A673 (cell line): ENCODE measurements at regions not wholly inside any gene's neighbourhood (a gene's known extent, or its start where the extent isn't known, plus 50 kb on each side); places are given as distances from the start of the nearest gene placed in this dataset.

Source experiments
- BruUV-seq: library from RNA; stranded (reverse); fragments of 400-500 nt; replicated peaks from 2 replicates; lab custom pipeline; 2021; lab: Mats Ljungman, UMichigan
- CTCF ChIA-PET: fragments of 300-600 bp; sonication (Branson Sonifier 250); formaldehyde crosslinking; loops from one replicate; lab custom pipeline; 2022; ENCODE audit warnings: antibody characterized with exemption; lab: Charles Lee
- POLR2A ChIA-PET: fragments of 300-600 bp; sonication (Branson Sonifier 250); formaldehyde crosslinking; loops from one replicate; lab custom pipeline; 2022; ENCODE audit warnings: antibody characterized with exemption; ENCODE audit not compliant: low non-redundant PET; lab: Charles Lee
- DNase-seq: peaks from one replicate; pipeline ENCODE4 v3.0.0-alpha.2; 2015; ENCODE audit warnings: low spot score
- H3K27ac ChIP-seq: fragments of 200-600 bp; sonication (generic); 2 replicates; pipeline ENCODE4 v1.5.1; 2016; ENCODE audit warnings: mixed run types, low read depth, mild to moderate bottlenecking, mixed read lengths, antibody characterized with exemption, low read length; ENCODE audit not compliant: poor library complexity, severe bottlenecking
- H3K27me3 ChIP-seq: fragments of 200-600 bp; sonication (generic); replicated peaks from 2 replicates; pipeline ENCODE4 v1.6.1; 2017; ENCODE audit warnings: mixed run types, low read depth, mild to moderate bottlenecking, mixed read lengths, antibody characterized with exemption, low read length; ENCODE audit not compliant: insufficient read depth, poor library complexity
- H3K36me3 ChIP-seq: fragments of 200-600 bp; sonication (generic); 2 replicates; pipeline ENCODE4 v1.6.1; 2016; ENCODE audit warnings: mixed run types, mild to moderate bottlenecking, mixed read lengths, antibody characterized with exemption, low read length; ENCODE audit not compliant: insufficient read depth, poor library complexity, severe bottlenecking
- H3K4me1 ChIP-seq: fragments of 200-600 bp; sonication (generic); 2 replicates; pipeline ENCODE4 v1.6.1; 2017; ENCODE audit warnings: mixed run types, mild to moderate bottlenecking, mixed read lengths, antibody characterized with exemption, low read length; ENCODE audit not compliant: insufficient read depth, poor library complexity, severe bottlenecking
- H3K4me3 ChIP-seq: fragments of 200-600 bp; sonication (generic); 2 replicates; pipeline ENCODE4 v1.5.1; 2016; ENCODE audit warnings: low read depth, mixed run types, mild to moderate bottlenecking, mixed read lengths, low read length; ENCODE audit not compliant: poor library complexity, severe bottlenecking
- H3K9me3 ChIP-seq: fragments of 200-600 bp; sonication (generic); 2 replicates; pipeline ENCODE4 v1.6.1; 2016; ENCODE audit warnings: mixed run types, low read depth, mild to moderate bottlenecking, mixed read lengths, antibody characterized with exemption, low read length; ENCODE audit not compliant: poor library complexity, severe bottlenecking
- EZH2 ChIP-seq: fragments of 200-600 bp; sonication (generic); IDR thresholded peaks from 2 replicates; pipeline ENCODE4 v1.6.1; 2017; ENCODE audit warnings: borderline replicate concordance, low read depth, mild to moderate bottlenecking, mixed read lengths, antibody characterized with exemption, low read length; ENCODE audit not compliant: poor library complexity, severe bottlenecking
- intact Hi-C: fragments of 100-400 bp; cut with micrococcal nuclease; formaldehyde crosslinking; loops from one replicate; pipeline ENCODE4 v1.10.0; 2022; ENCODE audit not compliant: unreplicated experiment
- TF ChIP-seq, protein P1 (sequence below): fragments of 300-800, 200-600 bp; sonication (generic); conservative IDR thresholded peaks from 2 replicates; pipeline ENCODE4 v1.5.1; 2017; ENCODE audit warnings: low read depth, mild to moderate bottlenecking, antibody characterized with exemption, low read length, moderate library complexity, mixed read lengths

DNA sequence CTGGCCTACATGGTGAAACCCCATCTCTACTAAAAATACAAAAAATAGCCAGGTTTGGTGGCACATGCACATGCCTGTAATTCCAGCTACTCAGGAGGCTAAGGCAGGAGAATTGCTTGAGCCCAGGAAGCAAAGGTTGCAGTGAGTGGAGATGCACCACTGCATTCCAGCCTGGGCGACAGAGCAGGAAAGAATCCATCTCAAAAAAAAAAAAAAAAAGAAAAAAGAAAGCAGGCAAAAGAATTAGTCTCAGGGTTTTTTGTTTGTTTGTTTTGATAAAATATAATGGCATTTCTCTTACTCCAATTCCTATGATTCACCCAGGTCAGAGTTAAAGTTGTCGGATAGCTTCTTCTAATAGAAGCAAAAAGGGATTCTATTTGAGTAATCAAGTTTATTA, 67.0 kb upstream of the ATG10 start:
- ChIA-PET CTCF (no interaction called here), POLR2A (no interaction called here)

DNA sequence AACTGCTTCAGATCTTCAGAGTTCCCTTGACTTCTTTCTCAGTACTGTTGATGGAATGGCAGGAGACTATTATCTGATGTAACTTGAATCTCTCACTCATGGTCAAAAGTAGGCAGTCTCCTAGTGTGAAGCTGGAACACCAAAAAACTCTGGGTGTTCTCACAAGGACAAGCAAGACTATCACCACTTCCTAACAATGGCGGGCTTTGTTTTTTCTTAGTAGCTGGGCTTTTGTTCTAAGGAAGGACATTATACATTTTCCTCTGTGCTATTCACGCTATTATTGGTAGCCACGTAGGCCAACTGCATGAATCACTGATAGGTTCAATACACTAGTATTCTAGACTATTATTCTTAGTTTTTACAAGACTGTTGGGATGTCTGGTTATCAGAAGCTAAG, 67.7 kb upstream of the ATG10 start:
- intact Hi-C loops = no loop called here
- Histone ChIP-seq H3K4me1 (peaks cover 13% of the 10 kb centered on the region), H3K27me3 (no peaks in the 10 kb centered on the region), H3K27ac (no peak overlapping the region), H3K4me3 (no peak overlapping the region), H3K36me3 (no peaks in the 10 kb centered on the region), H3K9me3 (no peaks in the 10 kb centered on the region)
- DNase-seq = no peak
- no TSS peak for BruUV-seq
- no peak for TF ChIP-seq EZH2
- TF ChIP-seq, protein P1, sequence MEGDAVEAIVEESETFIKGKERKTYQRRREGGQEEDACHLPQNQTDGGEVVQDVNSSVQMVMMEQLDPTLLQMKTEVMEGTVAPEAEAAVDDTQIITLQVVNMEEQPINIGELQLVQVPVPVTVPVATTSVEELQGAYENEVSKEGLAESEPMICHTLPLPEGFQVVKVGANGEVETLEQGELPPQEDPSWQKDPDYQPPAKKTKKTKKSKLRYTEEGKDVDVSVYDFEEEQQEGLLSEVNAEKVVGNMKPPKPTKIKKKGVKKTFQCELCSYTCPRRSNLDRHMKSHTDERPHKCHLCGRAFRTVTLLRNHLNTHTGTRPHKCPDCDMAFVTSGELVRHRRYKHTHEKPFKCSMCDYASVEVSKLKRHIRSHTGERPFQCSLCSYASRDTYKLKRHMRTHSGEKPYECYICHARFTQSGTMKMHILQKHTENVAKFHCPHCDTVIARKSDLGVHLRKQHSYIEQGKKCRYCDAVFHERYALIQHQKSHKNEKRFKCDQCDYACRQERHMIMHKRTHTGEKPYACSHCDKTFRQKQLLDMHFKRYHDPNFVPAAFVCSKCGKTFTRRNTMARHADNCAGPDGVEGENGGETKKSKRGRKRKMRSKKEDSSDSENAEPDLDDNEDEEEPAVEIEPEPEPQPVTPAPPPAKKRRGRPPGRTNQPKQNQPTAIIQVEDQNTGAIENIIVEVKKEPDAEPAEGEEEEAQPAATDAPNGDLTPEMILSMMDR = no peak
- ChIA-PET POLR2A (no interaction called here), CTCF (no interaction called here)

More for the DNA sequence above, 67.0 kb upstream of the ATG10 start:
- DNase-seq = no peak
- TF ChIP-seq, protein P1 = no peak
- no peak for TF ChIP-seq EZH2
- Histone ChIP-seq H3K4me3 (no peak overlapping the region), H3K27me3 (no peaks in the 10 kb centered on the region), H3K36me3 (no peaks in the 10 kb centered on the region), H3K27ac (no peak overlapping the region), H3K9me3 (no peaks in the 10 kb centered on the region), H3K4me1 (peaks cover 15% of the 10 kb centered on the region)
- no TSS peak for BruUV-seq
- intact Hi-C loops = no loop called here

DNA sequence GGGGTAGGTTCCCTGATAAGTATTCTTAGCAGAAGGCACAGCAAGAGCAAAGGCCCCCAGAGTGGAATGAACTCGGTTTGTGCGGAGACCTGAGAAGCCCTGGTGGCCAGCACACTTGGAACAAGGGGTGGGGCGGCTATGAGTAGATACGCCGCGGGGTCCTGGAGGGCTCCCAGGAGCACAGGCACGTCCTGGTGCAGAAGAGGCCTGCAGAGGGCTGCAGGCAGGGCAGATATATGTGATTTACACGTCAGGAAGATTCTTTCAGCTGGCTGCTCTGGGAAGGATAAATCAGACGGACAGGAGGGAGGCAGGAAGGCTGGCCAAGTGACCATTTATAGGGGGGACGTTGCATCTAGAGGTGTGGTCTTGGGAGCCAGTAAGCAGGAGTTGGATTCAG, 70.2 kb upstream of the ATG10 start:
- TF ChIP-seq, protein P1 = no peak
- no peak for TF ChIP-seq EZH2
- ChIA-PET POLR2A (no interaction called here), CTCF (no interaction called here)
- no peak overlapping the region for H3K4me3 ChIP-seq
- intact Hi-C loops = no loop called here
- no peak overlapping the region for H3K27ac ChIP-seq
- no peaks in the 10 kb centered on the region for H3K4me1 ChIP-seq
- H3K9me3 ChIP-seq = no peaks in the 10 kb centered on the region
- H3K27me3 ChIP-seq = no peaks in the 10 kb centered on the region
- no TSS peak for BruUV-seq
- no peak for DNase-seq
- no peaks in the 10 kb centered on the region for H3K36me3 ChIP-seq
